ENCODE measurements at regions not wholly inside any gene's neighbourhood (a gene's known extent, or its start where the extent isn't known, plus 50 kb on each side); places are given as distances from the start of the nearest gene placed in this dataset.

GRCh38 chr13:84263354-84264069 is 381.2 kb upstream of the SLITRK1 start:
- TF ChIP-seq CTCF (IDR thresholded peaks at IDR 0.05; ENCODE audit: low read depth, low read length, poor library complexity, severe bottlenecking) (no peak), EZH2phosphoT487 (IDR thresholded peaks at IDR 0.05; ENCODE audit: borderline replicate concordance, low read length) (no peak)

Measured in DOHH2 (cell line).